Calu3 (cell line): ENCODE measurements at regions not wholly inside any gene's neighbourhood (a gene's known extent, or its start where the extent isn't known, plus 50 kb on each side); places are given as distances from the start of the nearest gene placed in this dataset.

Source experiments
- BruUV-seq: library from RNA; stranded (reverse); fragments of 400-500 nt; replicated peaks from 2 replicates; lab custom pipeline; 2021; lab: Mats Ljungman, UMichigan
- CTCF ChIA-PET: fragments of 300-600 bp; sonication (Branson Sonifier 250); formaldehyde crosslinking; loops from one replicate; lab custom pipeline; 2022; ENCODE audit warnings: antibody characterized with exemption; lab: Charles Lee
- DNase-seq: peaks from one replicate; pipeline ENCODE4 v3.0.0; 2022
- H3K27ac Mint-ChIP-seq: one replicate; pipeline ENCODE4 v1.8.0; 2022; ENCODE audit warnings: mixed read lengths; ENCODE audit not compliant: unreplicated experiment
- H3K27me3 Mint-ChIP-seq: one replicate; pipeline ENCODE4 v1.8.0; 2022; ENCODE audit warnings: mixed read lengths; ENCODE audit not compliant: unreplicated experiment
- H3K36me3 Mint-ChIP-seq: one replicate; pipeline ENCODE4 v1.8.0; 2022; ENCODE audit warnings: mild to moderate bottlenecking, moderate library complexity, mixed read lengths; ENCODE audit not compliant: insufficient read depth, unreplicated experiment
- H3K4me1 Mint-ChIP-seq: one replicate; pipeline ENCODE4 v1.8.0; 2022; ENCODE audit warnings: mild to moderate bottlenecking, low read depth, mixed read lengths; ENCODE audit not compliant: unreplicated experiment
- H3K4me3 Mint-ChIP-seq: one replicate; pipeline ENCODE4 v1.8.0; 2022; ENCODE audit warnings: mild to moderate bottlenecking, low read depth, moderate library complexity, mixed read lengths; ENCODE audit not compliant: unreplicated experiment
- H3K9me3 Mint-ChIP-seq: one replicate; pipeline ENCODE4 v1.8.0; 2022; ENCODE audit warnings: low read depth, mixed read lengths; ENCODE audit not compliant: unreplicated experiment
- CTCF ChIP-seq: fragments of 200-600 bp; IDR thresholded peaks from one replicate; pipeline ENCODE4 v1.8.0; 2022; ENCODE audit warnings: antibody characterized with exemption; ENCODE audit not compliant: unreplicated experiment
- intact Hi-C: fragments of 100-400 bp; cut with micrococcal nuclease; formaldehyde crosslinking; loops from one replicate; pipeline ENCODE4 v1.10.0; 2022; ENCODE audit not compliant: unreplicated experiment

GRCh38 chr9:85225180-85225579 is 516.6 kb downstream of the AGTPBP1 start:
- CTCF ChIA-PET: interaction anchor here (1.2 kb wide), 1 partner anchor 385 kb away, joined by 6 read pairs; no protein-coding TSS in a partner anchor
- Mint-ChIP-seq H3K27ac (no peak overlapping the region), H3K4me1 (peaks cover 8% of the 10 kb centered on the region), H3K9me3 (no peaks in the 10 kb centered on the region), H3K36me3 (no peaks in the 10 kb centered on the region), H3K4me3 (no peak overlapping the region), H3K27me3 (no peaks in the 10 kb centered on the region)
- intact Hi-C loops: no loop called here
- BruUV-seq: no TSS peak
- TF ChIP-seq CTCF: no peak
- no peak for DNase-seq

GRCh38 chr9:85224729-85225128 is 517.0 kb downstream of the AGTPBP1 start:
- Mint-ChIP-seq H3K4me1 (peaks cover 8% of the 10 kb centered on the region), H3K27ac (no peak overlapping the region), H3K4me3 (no peak overlapping the region), H3K9me3 (no peaks in the 10 kb centered on the region), H3K36me3 (no peaks in the 10 kb centered on the region), H3K27me3 (no peaks in the 10 kb centered on the region)
- CTCF ChIA-PET: interaction anchor here (0.6 to 1.2 kb wide), 4 partner anchors 22 to 386 kb away, joined by 3 to 6 read pairs (median 3); no protein-coding TSS in a partner anchor
- intact Hi-C loops: no loop called here
- DNase-seq: peak; percentile 10
- TF ChIP-seq CTCF: no peak
- BruUV-seq: no TSS peak

- Mint-ChIP-seq H3K27ac (no peak overlapping the region), H3K36me3 (no peaks in the 10 kb centered on the region), H3K4me1 (peaks cover 8% of the 10 kb centered on the region), H3K27me3 (no peaks in the 10 kb centered on the region), H3K9me3 (no peaks in the 10 kb centered on the region), H3K4me3 (no peak overlapping the region)
- DNase-seq: no peak
- no TSS peak for BruUV-seq
- CTCF ChIA-PET: interaction anchor here (0.6 to 1.2 kb wide), 4 partner anchors 22 to 386 kb away, joined by 3 to 6 read pairs (median 3); no protein-coding TSS in a partner anchor
- TF ChIP-seq CTCF: no peak
- intact Hi-C loops: no loop called here
Observed at GRCh38 chr9:85224301-85224700, 517.5 kb downstream of the AGTPBP1 start.

GRCh38 chr9:85223506-85224125 is 518.1 kb downstream of the AGTPBP1 start:
- BruUV-seq: no TSS peak
- H3K27me3 Mint-ChIP-seq: no peaks in the 10 kb centered on the region
- CTCF ChIA-PET: interaction anchor here (1.1 kb wide), 1 partner anchor 21 kb away, joined by 3 read pairs; no protein-coding TSS in a partner anchor
- no peaks in the 10 kb centered on the region for H3K9me3 Mint-ChIP-seq
- TF ChIP-seq CTCF: no peak
- no peak overlapping the region for H3K4me3 Mint-ChIP-seq
- DNase-seq: no peak
- intact Hi-C loops: no loop called here
- peaks cover 8% of the 10 kb centered on the region for H3K4me1 Mint-ChIP-seq
- H3K36me3 Mint-ChIP-seq: no peaks in the 10 kb centered on the region
- H3K27ac Mint-ChIP-seq: no peak overlapping the region
